ENCODE measurements at regions not wholly inside any gene's neighbourhood (a gene's known extent, or its start where the extent isn't known, plus 50 kb on each side); places are given as distances from the start of the nearest gene placed in this dataset.
"Not testable (repeated sequence)": the region's sequence is repeated elsewhere in the genome, so short reads cannot be mapped to it uniquely, and the experiment has no call there.

DNA sequence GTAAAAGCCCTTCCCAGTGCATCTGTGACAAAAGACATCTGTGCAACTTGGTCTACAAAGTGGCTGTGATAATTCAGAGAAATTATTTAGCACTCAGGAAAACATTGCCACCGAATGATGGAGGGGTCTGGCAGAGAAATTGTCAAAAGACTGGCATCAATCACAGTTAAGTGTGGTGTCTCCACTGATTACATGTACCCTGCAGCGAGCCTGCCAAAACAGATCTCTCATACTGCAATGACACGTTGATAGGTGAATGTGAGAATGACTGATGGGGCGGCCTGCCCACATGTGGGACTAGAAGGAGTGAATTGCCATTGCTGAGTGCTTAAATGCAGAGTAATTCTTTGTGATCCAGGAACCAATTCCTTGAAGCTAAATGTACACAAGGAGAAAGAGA lies 136.4 kb upstream of the PCSK5 start:
- intact Hi-C loops (cut with DNase I, micrococcal nuclease) = no loop called here
- no peak for ATAC-seq
- DNase-seq = no peak

DNA sequence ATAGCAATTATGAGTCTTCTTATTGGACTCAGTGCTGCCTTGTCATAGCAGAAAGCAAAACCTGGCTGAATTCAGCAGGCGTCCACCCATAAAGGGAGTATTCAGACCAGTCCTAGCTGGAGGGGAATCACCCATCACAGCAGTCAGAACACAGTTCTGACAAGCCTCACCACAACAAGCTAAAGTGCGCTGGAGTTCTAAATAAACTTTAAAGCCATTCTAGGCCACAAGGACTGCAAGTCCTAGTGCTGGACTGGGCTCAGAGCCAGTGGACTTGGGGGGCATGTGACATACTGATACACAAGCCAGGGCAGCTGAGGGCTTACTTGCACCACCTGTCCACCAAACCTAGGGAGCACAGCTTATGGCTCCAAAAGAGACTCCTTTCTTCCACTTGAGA lies 115.3 kb upstream of the PCSK5 start:
- DNase-seq (no peak), ATAC-seq (no peak)
- intact Hi-C loops (cut with DNase I, micrococcal nuclease) = no loop called here

DNA sequence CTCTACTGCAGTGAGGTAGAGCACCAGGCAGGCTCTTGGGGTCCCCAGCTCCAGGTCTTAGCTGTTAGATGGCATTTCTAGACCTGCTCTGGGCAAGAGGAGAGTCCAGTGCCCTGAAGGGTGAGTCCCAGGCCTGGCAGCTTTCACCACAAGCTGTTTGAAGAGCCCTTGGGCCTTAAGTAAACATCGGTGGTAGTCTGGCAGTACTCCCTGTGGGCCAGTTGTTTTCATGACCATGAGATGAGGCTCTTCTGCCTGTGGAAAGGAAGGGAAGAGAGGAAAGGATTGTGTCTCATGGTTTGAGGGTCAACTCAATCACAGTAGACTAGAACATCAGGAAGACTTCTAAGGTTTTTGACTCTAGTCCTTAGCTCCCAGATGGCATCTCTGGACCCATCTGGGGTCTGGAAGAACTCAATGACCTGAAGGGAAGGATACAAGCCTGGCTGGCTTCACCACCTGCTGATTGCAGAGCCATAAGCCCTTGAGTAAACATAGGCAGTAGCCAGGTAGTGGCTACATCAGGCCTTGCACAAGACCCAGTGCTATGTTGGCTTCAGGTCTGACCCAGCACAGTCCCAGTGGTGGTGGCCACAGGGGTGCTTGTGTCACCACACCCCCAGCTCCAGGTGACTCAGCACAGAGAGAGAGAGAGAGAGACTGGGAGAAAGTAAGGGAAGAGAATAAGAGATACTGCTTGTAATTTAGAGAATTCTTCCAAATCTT lies 114.3 kb upstream of the PCSK5 start:
- intact Hi-C loops (cut with DNase I, micrococcal nuclease) = no loop called here
- ATAC-seq = no peak
- no peak for DNase-seq

DNA sequence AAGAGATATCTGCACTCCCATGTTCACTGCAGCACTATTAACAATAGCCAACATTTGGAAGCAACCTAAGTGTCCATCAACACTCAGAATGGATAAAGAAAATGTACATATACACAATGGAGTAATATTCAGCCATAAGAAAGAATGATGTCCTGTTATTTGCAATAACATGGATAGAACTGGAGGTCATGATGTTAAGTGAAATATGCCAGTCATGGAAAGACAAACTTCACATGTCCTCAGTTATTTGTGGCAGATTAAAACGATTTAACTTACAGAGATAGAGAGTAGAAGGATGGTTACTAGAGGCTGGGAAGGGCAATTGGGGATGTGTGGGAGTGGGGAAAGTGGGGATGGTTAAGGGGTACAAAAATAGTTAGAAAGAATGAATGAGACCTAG lies 110.3 kb upstream of the PCSK5 start:
- ATAC-seq (no peak), DNase-seq (no peak)
- intact Hi-C loops (cut with DNase I, micrococcal nuclease) = no loop called here

DNA sequence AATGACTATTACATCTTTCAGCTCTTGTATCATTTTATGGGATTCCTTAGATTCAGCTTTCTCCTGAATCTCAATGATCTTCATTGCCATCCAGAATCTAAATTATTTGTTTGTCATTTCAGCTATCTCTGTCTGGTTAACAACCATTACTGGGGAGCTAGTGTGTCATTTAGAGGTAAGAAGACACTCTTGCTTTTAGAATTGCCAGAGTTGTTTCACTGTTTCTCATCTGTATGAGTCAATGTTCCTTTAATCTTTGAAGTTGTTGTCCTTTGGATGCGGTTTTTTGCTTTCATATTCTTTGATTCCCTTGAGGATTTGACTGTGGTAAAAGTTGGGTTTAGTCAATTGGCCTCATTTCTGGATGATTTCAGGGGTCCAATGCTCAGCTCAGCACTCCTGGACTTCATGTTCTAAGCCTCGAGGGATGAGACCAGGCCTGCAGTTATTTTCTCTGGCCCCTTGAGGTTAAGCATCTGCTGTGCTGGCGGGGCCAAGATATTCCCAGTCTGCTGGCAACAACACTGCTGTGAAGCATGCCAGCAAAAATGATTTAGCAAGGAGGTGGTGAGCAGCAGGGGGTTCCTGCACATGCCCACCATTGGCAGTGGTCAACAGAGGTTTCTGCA lies 102.4 kb upstream of the PCSK5 start:
- ATAC-seq (no peak), DNase-seq (no peak)
- intact Hi-C loops (cut with DNase I, micrococcal nuclease) = no loop called here

DNA sequence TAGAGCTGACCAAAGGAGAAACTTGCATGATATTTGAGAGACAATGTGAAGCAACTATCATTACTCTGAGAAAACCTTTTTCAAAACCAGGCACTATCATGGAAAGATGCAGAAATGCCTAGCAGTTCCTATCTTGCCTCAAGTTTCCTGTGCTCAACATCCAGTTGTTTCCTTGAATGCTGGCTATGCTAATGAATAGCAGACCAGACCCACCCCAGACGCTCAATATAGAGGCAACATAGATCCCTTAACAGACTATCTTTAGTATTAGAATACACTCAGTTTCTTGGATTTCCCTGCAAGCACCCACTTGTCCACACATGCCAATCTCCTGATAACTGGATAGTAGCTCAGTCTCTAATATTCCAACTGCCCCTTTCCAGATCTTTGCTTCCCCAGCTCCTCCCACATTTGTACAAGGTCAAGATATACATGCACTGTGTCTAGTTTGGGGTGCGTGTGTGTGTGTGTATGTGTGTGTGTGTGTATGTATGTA lies 93.3 kb upstream of the PCSK5 start:
- no peak for DNase-seq
- ATAC-seq = no peak
- intact Hi-C loops (cut with DNase I, micrococcal nuclease) = no loop called here

DNA sequence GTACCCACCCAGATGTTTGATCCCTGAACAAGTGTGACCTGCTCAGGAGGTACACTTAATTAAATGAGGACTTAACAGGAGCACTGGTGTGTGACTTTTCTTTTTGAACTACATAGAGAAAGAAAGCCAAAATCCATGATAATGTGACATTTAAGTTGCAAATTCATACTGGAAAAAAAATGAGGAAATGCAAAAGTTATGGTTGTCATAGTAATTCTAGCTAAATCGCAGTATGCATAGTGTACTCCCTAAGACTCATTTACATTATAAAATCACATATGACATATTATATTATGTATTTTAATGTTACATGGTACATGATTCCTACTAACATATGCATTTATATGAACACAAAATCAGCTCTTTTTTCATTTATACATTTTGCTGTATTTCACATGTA lies 92.0 kb upstream of the PCSK5 start:
- DNase-seq = no peak
- ATAC-seq = no peak
- intact Hi-C loops (cut with DNase I, micrococcal nuclease) = no loop called here

DNA sequence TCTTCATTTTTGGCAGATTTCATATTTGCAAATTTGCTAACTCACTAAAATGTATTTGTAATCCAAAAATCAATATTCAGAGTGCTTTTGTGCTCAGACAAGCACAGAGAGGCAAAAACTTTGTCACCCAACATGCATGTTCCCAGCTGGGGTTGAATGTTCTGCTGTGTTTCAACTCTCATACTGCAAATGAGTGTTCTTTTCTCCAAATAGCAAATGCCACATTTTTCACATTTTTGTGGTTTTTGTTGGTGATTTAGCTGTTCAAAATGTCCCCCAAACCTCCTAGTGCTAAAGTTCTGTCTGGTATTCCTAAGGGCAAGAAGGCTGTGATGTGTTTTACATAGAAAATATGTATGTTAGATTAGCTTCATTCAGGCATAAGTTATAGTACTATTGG lies 87.3 kb upstream of the PCSK5 start:
- no peak for DNase-seq
- ATAC-seq = no peak

DNA sequence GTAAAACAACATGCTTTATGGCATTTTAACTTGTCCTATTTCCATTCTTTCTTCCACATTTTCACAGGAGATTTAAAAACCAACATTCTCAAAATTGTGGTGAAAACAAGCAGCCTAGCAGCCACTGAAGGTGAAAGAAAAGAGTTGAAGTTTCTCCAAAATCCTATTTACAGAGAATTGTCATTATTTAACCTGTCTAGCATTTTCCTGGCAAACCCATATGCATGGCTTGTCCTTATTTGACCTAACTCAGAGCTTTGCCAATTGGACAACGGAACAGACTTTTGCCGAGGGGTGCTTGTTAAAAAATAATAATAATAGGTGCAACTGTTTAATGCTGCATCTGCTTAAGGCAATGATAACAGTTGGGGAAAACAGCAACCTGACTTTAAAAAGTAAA lies 80.4 kb upstream of the PCSK5 start:
- DNase-seq (no peak), ATAC-seq (no peak)
- intact Hi-C loops (cut with DNase I, micrococcal nuclease) = no loop called here

More for the DNA sequence above, 87.3 kb upstream of the PCSK5 start:
- intact Hi-C loops (cut with DNase I, micrococcal nuclease) = no loop called here

DNA sequence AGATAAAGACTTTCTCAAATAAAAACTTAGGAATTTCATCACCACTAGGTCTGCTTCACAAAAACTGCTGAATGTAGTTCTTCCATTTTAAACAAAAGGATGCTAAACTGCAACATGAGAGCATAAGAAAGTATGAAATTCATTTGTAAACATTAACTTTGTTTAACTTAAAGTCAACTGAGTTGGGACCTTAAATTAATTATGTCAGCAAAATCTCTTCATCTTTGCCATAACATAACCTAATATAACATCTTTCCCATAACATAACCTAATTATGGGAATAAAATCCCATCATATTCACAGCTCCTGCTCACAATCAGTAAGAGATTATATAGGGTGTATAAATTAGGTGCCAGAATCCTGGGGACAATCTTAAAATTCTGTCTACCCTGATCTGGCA lies 78.8 kb upstream of the PCSK5 start:
- DNase-seq (no peak), ATAC-seq (no peak)
- intact Hi-C loops (cut with DNase I, micrococcal nuclease) = no loop called here

DNA sequence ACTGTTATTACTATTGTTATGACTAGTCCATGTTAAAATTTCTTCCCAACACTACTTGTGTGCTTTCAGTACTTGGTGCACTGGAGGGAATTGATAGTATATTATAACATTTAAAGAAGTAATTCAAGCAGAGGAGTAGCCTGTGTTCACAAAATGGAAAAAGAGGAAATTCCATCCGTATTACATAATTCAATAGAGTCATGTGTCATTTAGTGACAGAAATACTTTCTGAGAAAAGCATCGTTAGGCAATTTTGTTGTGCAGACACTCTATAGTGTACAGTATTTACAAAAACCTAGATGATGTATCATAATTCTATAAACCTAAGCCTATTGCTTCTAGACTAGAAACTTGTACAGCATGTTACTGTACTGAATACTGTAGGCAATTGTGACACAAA lies 78.3 kb upstream of the PCSK5 start:
- DNase-seq = no peak
- no peak for ATAC-seq
- intact Hi-C loops (cut with DNase I, micrococcal nuclease) = no loop called here

DNA sequence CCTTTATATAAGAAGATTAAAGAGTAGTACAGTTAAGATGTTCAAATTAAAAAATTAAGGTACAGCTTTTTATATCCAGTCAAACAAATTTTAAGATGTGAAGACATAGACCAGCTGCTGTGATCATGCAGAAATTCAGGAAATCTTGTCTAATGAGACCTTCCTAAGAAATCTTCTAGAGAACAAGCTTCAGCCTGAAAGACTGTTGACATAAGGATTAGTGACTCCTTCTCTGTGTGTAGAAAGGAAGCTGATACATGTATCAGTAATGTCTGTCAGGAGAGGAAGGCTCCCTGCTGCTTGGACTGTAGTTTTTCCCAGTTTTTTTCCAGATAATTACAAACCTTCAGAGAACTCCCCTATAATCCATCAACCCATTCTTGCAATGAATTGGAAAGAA lies 75.8 kb upstream of the PCSK5 start:
- ATAC-seq (no peak), DNase-seq (no peak)
- intact Hi-C loops (cut with DNase I, micrococcal nuclease) = no loop called here

DNA sequence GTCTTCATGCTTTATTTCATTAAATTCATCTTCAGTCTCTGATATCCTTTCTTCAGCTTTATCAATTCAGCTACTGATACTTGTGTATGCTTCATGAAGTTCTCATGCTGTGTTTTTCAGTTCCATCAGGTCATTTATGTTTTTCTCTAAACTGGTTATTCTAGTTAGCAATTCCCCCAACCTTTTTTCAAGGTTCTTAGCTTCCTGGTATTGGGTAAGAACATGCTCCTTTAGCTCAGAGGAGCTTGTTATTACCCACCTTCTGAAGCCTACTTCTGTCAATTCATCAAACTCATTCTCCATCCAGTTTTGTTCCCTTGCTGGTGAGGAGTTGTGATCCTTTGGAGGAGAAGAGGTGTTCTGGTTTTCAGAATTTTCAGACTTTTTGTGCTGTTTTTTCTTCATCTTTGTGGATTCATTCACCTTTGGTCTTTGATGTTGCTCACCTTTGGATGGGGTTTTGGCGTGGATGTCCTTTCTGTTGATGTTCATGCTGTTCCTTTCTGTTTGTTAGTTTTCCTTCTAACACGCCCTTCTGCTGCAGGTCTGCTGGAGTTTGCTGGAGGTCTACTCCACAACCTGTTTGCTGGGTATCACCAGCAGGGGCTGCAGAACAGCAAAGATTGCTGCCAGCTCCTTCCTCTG lies 69.9 kb upstream of the PCSK5 start:
- ATAC-seq; intact Hi-C loops (cut with DNase I, micrococcal nuclease): not testable (repeated sequence)

DNA sequence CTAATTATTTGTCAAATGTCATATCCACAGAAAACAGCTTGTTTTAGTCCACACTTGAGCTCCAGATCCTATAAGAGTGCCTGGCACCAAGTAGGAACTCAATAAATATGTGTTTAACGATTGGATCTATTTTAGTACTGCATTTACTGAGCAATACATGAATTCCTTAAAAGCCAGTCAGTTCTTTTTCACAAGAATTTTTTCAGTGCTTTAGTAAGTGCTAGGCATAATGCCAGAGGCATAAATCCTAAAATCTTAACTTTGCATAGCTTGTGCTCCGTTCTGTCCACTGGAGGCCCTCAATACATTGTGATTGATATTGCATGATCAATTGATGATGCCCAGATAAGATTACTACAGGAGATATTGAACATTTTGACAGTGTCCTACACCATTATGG lies 67.3 kb upstream of the PCSK5 start:
- no peak for DNase-seq
- intact Hi-C loops (cut with DNase I, micrococcal nuclease) = no loop called here
- ATAC-seq = no peak

More for the DNA sequence above, 69.9 kb upstream of the PCSK5 start:
- not testable (repeated sequence) for DNase-seq

DNA sequence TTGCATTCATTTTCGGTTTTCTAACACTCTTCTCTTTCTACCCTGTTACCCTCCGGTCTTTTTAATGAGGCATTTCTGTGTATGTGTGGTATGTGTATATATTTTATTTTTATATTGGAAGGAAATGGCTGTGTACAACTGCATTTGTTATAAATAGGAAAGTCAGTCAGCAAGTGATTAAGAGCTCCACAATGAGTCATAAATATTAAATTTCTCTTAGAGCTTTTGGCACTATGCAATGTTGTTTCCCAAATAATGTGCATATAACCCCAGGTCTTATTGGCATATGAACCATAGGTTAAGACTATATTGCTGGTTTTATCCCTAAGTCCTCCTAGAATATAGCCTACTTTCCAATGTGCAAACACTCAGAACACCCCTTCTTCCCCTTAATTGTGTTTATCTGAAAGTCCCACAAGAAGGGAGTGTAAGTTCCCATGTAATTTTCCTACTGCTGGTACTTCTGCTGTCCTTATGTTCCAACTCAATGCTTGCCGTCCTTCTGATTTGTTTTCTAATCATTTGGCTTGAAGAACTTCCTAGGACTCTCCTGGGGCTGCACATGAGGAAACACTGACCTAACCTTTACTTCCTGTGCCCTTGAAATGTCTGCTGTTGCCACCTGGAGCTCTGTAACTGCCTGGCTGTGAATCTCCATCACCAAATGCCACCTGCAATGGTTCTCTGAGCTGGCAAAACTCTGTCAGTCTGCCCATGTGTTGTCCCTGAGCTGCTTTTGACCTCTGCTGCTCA lies 65.5 kb upstream of the PCSK5 start:
- no peak for DNase-seq
- no peak for ATAC-seq
- intact Hi-C loops (cut with DNase I, micrococcal nuclease) = no loop called here

DNA sequence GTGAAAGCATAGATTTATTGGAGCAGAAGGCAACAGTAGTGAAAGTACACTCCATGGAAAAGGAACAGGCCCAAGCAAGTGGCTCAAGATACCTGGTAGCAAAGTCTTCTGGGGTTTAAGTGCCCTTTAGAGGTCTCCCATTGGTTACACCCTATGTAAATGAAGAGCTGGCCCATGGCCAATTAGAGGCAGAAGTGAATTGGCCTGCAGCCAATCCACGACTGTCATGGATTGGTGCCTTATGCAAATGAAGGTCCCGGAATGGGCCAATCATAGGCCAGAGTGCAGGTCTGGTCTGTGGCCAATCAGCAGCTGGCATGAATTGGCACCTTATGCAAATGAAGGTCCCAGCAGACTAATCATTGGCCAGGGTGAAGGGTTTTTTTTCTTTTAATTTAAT lies 64.2 kb upstream of the PCSK5 start:
- intact Hi-C loops (cut with DNase I, micrococcal nuclease) = no loop called here
- ATAC-seq = peak; percentile 71
- peak in 1 of 2 donors; percentile 5 for DNase-seq

DNA sequence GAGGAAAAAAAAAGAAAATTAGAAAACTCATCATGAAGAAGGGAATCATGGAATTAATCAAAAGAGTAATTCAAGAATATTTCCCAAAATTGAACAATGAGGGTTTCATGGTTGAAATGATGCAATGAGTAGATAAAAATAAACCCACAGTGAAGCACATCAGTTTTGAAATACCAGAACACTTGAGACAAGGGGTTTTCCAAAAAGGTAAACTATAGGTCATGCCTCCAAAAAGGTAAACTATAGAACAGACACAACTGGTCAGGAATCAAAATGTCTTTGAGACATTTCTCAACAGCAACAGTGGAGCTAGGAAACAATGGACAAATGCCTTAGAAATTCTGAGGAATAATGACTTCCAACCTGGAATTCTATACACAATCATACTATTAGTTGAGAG lies 60.2 kb upstream of the PCSK5 start:
- no peak for ATAC-seq
- DNase-seq = no peak
- intact Hi-C loops (cut with DNase I, micrococcal nuclease) = no loop called here

DNA sequence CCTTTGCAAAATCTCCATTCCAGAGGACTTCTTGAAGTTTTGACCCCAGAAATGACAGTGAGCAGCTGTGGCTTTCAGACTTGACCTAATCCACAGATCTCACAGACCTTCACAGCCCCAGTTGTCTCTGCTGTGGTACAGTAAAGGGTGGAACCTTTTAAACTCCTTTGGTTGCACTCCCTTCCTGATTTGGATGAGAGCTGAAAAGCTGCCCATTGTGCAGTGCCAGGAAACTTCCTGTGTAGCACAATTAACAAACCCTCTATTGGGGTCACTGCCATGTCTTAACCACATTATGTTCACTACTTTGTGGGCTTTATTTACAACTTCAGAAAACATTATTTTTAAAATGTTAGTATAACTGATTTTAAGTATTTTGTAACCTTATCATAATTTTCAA lies 56.7 kb upstream of the PCSK5 start:
- ATAC-seq (no peak), DNase-seq (no peak)
- intact Hi-C loops (cut with DNase I, micrococcal nuclease) = no loop called here

DNA sequence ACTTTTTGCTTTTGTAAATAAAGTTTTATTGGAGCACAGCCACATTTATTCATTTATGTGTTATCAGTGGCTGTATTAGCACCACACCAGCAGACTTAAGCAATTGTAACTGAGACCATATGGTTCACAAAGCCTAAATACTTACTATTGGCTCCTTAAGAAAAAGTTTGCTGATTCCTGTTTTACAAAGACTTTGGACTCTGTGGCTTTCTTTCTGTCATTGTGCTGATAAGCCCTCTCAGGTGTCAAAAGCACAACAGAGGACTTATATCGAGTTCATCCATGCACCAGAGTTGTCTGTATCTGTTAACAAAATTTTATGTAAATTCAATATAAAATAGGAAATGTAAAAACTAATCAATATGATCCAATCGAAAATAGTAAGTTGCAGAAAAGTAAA lies 55.6 kb upstream of the PCSK5 start:
- intact Hi-C loops (cut with DNase I, micrococcal nuclease) = no loop called here
- DNase-seq (no peak), ATAC-seq (peak; percentile 61)
